GM19324 (cell line): ENCODE measurements at regions not wholly inside any gene's neighbourhood (a gene's known extent, or its start where the extent isn't known, plus 50 kb on each side); places are given as distances from the start of the nearest gene placed in this dataset.

ENCODE experiments used
- ATAC-seq: cut with Tn5 transposase; IDR thresholded peaks from one replicate; pipeline ENCODE4 v1.9.1; 2021; ENCODE audit warnings: mild to moderate bottlenecking, moderate library complexity; ENCODE audit not compliant: unreplicated experiment, low FRiP score

GRCh38 chr1:244106837-244107493 lies 55.9 kb downstream of the ZBTB18 start:
- no peak for ATAC-seq

GRCh38 chr1:244111027-244111426 lies 59.9 kb downstream of the ZBTB18 start:
- no peak for ATAC-seq

GRCh38 chr1:244112041-244112440 lies 61.0 kb downstream of the ZBTB18 start:
- no peak for ATAC-seq

- ATAC-seq = no peak
These were observed 61.6 kb downstream of the ZBTB18 start for GRCh38 chr1:244112636-244113035.

GRCh38 chr1:244113532-244114320 lies 62.6 kb downstream of the ZBTB18 start:
- ATAC-seq = no peak

- ATAC-seq = no peak
These were observed 63.8 kb downstream of the ZBTB18 start for GRCh38 chr1:244114892-244115291.

- no peak for ATAC-seq
These were observed 65.9 kb downstream of the ZBTB18 start for GRCh38 chr1:244116946-244117345.

- ATAC-seq = no peak
These were observed 67.2 kb downstream of the ZBTB18 start for GRCh38 chr1:244118109-244118761.

GRCh38 chr1:244128591-244129383 lies 77.7 kb downstream of the ZBTB18 start:
- ATAC-seq = no peak

- no peak for ATAC-seq
These were observed 86.2 kb downstream of the ZBTB18 start for GRCh38 chr1:244137276-244137675.

GRCh38 chr1:244137725-244138124 lies 86.6 kb downstream of the ZBTB18 start:
- no peak for ATAC-seq

- no peak for ATAC-seq
These were observed 87.3 kb downstream of the ZBTB18 start for GRCh38 chr1:244138399-244138798.

GRCh38 chr1:244139655-244140054 lies 88.6 kb downstream of the ZBTB18 start:
- no peak for ATAC-seq

- no peak for ATAC-seq
These were observed 89.3 kb downstream of the ZBTB18 start for GRCh38 chr1:244140420-244140819.

- ATAC-seq = no peak
These were observed 93.0 kb downstream of the ZBTB18 start for GRCh38 chr1:244144053-244144452.

- no peak for ATAC-seq
These were observed 99.0 kb downstream of the ZBTB18 start for GRCh38 chr1:244150071-244150470.

- no peak for ATAC-seq
These were observed 99.6 kb downstream of the ZBTB18 start for GRCh38 chr1:244150665-244151064.

GRCh38 chr1:244151537-244151936 lies 100.5 kb downstream of the ZBTB18 start:
- ATAC-seq = no peak

GRCh38 chr1:244154508-244154871 lies 103.4 kb downstream of the ZBTB18 start:
- no peak for ATAC-seq

GRCh38 chr1:244154872-244155531 lies 103.9 kb downstream of the ZBTB18 start:
- no peak for ATAC-seq
